GM19455 (cell line): ENCODE measurements at regions not wholly inside any gene's neighbourhood (a gene's known extent, or its start where the extent isn't known, plus 50 kb on each side); places are given as distances from the start of the nearest gene placed in this dataset.

Source experiments
- ATAC-seq: cut with Tn5 transposase; IDR thresholded peaks from one replicate; pipeline ENCODE4 v1.9.1; 2021; ENCODE audit not compliant: unreplicated experiment

DNA sequence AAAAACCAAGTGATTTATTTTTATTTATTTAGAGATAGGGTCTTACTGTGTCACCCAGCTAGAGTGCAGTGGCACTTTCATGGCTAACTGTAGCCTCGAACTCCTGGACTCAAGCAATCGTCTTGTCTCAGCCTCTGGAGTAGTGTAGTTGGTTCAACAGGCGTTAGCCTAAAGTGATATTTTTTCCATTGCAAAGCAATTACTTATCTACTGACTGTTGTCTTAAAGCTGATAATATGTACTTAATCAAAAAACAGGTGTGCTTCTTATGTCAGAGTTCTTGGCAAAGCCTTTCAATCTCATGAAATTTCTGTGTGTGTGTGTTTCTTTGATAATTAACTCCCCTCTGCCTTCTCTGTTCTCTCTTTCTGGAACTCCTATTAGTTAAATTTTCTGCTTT, 62.4 kb upstream of the DUSP10 start:
- no peak for ATAC-seq

- no peak for ATAC-seq
Measured at GRCh38 chr1:221801773-221802516, 60.1 kb upstream of the DUSP10 start.

DNA sequence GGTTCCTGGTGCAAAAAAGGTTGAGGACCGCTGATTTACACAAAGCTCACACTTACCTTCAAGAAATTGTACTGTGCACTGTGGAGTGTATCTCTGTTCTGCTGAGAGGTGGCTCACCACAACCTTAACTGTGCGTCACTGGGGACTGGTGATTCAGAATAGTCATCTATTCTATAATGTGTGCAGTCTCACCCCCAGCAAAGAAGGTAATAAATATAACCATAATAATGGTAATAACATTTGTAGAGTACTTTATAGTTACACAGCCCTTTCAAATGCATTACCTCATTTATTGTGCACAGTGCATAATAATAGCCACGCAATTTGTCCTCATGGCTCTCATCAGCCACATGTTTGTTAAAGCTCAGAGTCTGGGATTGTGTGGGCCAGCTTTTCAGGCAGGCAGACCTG, 59.4 kb upstream of the DUSP10 start:
- ATAC-seq: no peak

DNA sequence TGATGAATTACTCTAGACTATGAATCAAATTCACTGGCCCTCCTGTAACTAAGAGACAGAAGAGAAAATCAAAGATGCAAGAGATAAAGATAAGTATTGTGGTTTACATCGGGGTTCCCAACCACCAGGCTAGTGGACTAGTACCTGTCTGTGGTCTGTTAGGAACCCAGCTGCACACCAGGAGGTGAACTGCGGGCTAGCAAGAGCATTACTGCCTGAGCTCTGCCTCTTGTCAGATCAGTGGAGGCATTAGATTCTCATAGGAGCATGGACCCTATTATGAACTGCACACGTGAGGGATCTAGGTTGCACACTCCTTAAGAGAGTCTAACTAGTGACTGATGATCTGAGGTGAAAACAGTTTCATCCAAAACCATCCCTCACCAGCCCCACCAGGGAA, 58.9 kb upstream of the DUSP10 start:
- no peak for ATAC-seq

- no peak for ATAC-seq
Measured at GRCh38 chr1:221797506-221797905, 55.6 kb upstream of the DUSP10 start.

DNA sequence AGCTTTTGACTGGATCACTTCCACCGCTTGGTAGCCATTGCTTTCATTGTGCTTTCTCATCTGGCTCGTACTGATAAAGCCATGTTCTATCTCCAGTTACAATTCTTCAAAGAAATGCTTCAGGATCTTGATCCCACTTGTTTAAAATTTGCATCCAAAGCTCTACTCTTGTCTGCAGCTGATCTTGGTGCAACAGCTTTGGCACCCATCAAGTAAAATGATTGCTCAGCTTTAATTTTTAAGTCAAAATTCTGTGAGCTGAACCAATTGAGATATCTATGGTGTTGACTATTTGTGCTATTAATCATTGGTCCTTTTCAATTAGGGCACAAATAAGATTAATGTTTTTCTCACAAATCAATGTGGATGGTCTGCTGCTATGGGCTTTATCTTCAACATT, 54.8 kb upstream of the DUSP10 start:
- ATAC-seq: no peak

GRCh38 chr1:221795380-221795779, 53.5 kb upstream of the DUSP10 start:
- no peak for ATAC-seq

DNA sequence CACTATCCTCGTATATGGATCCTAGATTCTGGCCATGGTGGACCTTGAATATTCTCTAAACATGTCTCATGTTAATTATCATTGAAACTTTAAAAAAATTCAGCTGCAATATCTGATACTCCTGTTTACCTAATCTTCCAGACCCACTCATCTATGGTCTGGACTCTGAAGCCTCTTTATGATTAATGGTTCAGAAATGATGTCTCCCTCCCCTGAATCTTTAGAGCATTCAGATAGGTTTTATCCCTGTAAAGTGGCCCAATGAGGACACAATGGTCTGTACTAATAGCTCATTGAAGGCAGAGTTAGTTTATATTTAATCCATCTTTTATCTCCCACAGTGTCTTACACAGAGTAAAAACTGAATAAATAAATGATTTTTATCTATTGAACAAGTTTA, 53.0 kb upstream of the DUSP10 start:
- ATAC-seq: no peak

DNA sequence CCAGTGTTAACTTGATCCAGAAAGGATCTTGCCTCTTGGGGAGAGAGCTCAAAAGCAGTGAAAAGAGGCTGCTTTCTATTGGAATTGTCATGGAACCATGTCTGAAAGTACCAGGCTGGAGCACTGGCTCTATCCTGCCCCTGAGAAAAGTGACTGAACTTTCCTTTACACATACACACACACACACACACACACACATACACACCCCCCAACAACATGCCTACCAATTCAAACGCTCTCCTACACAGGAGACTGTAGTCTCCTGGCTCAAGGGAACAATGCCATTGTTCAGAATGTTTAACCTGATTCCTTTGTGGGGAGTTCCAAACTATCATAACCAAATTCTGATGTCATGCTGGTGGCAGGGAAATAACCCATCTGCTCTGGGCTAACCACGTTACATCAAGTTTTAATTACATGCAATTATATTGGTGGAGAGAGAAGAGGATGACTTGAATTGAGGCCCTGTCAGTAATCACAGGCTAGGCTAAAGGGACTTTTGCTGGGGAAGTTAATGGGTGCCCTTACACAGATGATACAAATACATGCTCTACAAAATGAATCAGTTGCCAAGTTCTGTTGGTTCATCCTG, 52.3 kb upstream of the DUSP10 start:
- ATAC-seq: peak; percentile 18

- ATAC-seq: peak; percentile 75
Measured at GRCh38 chr1:221793439-221794078, 51.7 kb upstream of the DUSP10 start.

- ATAC-seq: no peak
Measured at GRCh38 chr1:221791846-221792245, 50.0 kb upstream of the DUSP10 start.
